NCI-H510A treated with DMSO at 0.1 percent for 48 hours (cell line): ENCODE measurements at regions not wholly inside any gene's neighbourhood (a gene's known extent, or its start where the extent isn't known, plus 50 kb on each side); places are given as distances from the start of the nearest gene placed in this dataset.
A peak's percentile ranks its signal among the peaks of the same experiment; 100 is the strongest.
"Not testable (repeated sequence)": the region's sequence is repeated elsewhere in the genome, so short reads cannot be mapped to it uniquely, and the experiment has no call there.

Experiments used
- DNase-seq: peaks from one replicate; lab custom pipeline; 2025; lab: John Stamatoyannopoulos, UW

GRCh38 chr7:52779004-52779403, 256.4 kb upstream of the POM121L12 start:
- DNase-seq, result no peak

GRCh38 chr7:52777051-52777822, 258.2 kb upstream of the POM121L12 start:
- DNase-seq, result no peak

GRCh38 chr7:52775876-52776275, 259.6 kb upstream of the POM121L12 start:
- no peak for DNase-seq

GRCh38 chr7:52771177-52771576, 264.3 kb upstream of the POM121L12 start:
- DNase-seq, result no peak

- no peak for DNase-seq
These were observed 270.8 kb upstream of the POM121L12 start for GRCh38 chr7:52764492-52765169.

GRCh38 chr7:52758356-52758755, 277.1 kb upstream of the POM121L12 start:
- no peak for DNase-seq

GRCh38 chr7:52753855-52754254, 281.6 kb upstream of the POM121L12 start:
- no peak for DNase-seq

GRCh38 chr7:52752891-52753290, 282.5 kb upstream of the POM121L12 start:
- DNase-seq, result no peak

GRCh38 chr7:52749880-52750279, 285.6 kb upstream of the POM121L12 start:
- DNase-seq, result no peak

- DNase-seq, result no peak
These were observed 287.6 kb upstream of the POM121L12 start for GRCh38 chr7:52747817-52748216.

GRCh38 chr7:52741670-52742290, 293.7 kb upstream of the POM121L12 start:
- no peak for DNase-seq

- no peak for DNase-seq
These were observed 299.8 kb upstream of the POM121L12 start for GRCh38 chr7:52735656-52736055.

- DNase-seq, result not testable (repeated sequence)
These were observed 306.8 kb upstream of the POM121L12 start for GRCh38 chr7:52728683-52729082.

- DNase-seq, result no peak
These were observed 307.8 kb upstream of the POM121L12 start for GRCh38 chr7:52727632-52728031.

- peak; percentile 40 for DNase-seq
These were observed 308.4 kb upstream of the POM121L12 start for GRCh38 chr7:52726986-52727385.

- no peak for DNase-seq
These were observed 308.9 kb upstream of the POM121L12 start for GRCh38 chr7:52726493-52726892.

GRCh38 chr7:52723606-52724005, 311.8 kb upstream of the POM121L12 start:
- no peak for DNase-seq

- DNase-seq, result no peak
These were observed 314.6 kb upstream of the POM121L12 start for GRCh38 chr7:52720856-52721255.

- peak; percentile 94 for DNase-seq
These were observed 315.8 kb upstream of the POM121L12 start for GRCh38 chr7:52719677-52720076.

- no peak for DNase-seq
These were observed 319.7 kb upstream of the POM121L12 start for GRCh38 chr7:52715701-52716100.

- DNase-seq, result no peak
These were observed 322.5 kb upstream of the POM121L12 start for GRCh38 chr7:52712938-52713337.

- DNase-seq, result no peak
These were observed 323.5 kb upstream of the POM121L12 start for GRCh38 chr7:52711951-52712350.

- DNase-seq, result peak; percentile 50
These were observed 326.6 kb upstream of the POM121L12 start for GRCh38 chr7:52708846-52709245.
